Activated CD4-positive, alpha-beta memory T cell treated with anti-CD3 and anti-CD28 coated beads for 36 hours (primary cell): ENCODE measurements at regions not wholly inside any gene's neighbourhood (a gene's known extent, or its start where the extent isn't known, plus 50 kb on each side); places are given as distances from the start of the nearest gene placed in this dataset.

Experiments
- CTCF ChIA-PET: fragments of 350-600 bp; sonication (Branson Sonifier 250); formaldehyde crosslinking; loops from one replicate; lab custom pipeline; 2021; ENCODE audit warnings: antibody characterized with exemption, inconsistent platforms; lab: Charles Lee
- POLR2A ChIA-PET: fragments of 350-600 bp; sonication (Branson Sonifier 250); formaldehyde crosslinking; loops from one replicate; lab custom pipeline; 2021; ENCODE audit warnings: antibody characterized with exemption; lab: Charles Lee
- DNase-seq: peaks from one replicate; pipeline ENCODE4 v3.0.0-alpha.2; 2020
- H3K27ac Mint-ChIP-seq: one replicate; pipeline ENCODE4 v1.8.0; 2021; ENCODE audit warnings: mixed read lengths
- H3K27me3 Mint-ChIP-seq: one replicate; pipeline ENCODE4 v1.8.0; 2021; ENCODE audit warnings: mixed read lengths
- H3K36me3 Mint-ChIP-seq: one replicate; pipeline ENCODE4 v1.8.0; 2021; ENCODE audit warnings: mixed read lengths
- H3K4me1 Mint-ChIP-seq: one replicate; pipeline ENCODE4 v1.8.0; 2021; ENCODE audit warnings: low read depth, mixed read lengths
- H3K4me3 Mint-ChIP-seq: one replicate; pipeline ENCODE4 v1.8.0; 2021; ENCODE audit warnings: mild to moderate bottlenecking, mixed read lengths
- H3K9me3 Mint-ChIP-seq: one replicate; pipeline ENCODE4 v1.8.0; 2021; ENCODE audit warnings: mixed read lengths
- intact Hi-C: fragments of 100-400 bp; cut with micrococcal nuclease; formaldehyde crosslinking; loops from one replicate; pipeline ENCODE4 v1.15.1; 2023

DNA sequence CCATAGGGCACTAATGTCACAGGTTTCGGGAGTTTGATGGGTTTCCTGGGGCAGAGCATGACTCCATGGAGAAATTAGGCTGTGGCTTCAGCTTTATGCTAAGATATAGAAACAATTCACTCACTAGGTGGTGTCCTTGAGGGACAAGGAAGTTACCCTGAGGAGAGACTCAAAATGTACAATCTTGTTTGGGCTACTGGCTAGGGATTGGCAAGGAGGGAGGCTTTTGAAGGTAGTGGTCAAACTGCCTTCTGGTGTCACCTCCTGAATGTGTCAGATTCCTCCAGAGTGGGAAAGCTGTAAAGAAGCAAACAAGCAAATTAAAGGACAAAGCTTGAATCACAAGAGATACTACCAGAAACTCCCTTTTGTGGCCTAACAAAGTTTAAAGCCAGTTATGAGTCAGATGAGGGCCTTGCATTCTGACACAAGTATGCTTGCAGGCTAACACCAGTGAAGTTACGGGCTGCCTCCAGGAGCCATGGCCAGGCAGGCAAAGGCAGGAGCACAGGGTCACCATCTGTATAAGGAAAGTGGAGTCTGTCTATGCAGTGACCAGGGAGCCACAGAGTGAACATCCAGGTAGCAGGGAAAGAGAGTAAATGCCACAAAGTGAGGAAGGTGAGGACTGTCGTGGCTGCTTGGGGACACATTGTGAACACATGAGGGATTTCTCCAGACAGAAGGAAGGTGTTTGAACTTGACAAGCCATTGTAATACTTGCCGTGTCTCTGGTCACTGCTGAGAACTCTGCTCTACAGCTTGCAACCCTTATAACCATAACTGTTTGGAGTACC, 107.7 kb upstream of the DTNBP1 start:
- Mint-ChIP-seq H3K4me3 (no peak overlapping the region), H3K36me3 (no peaks in the 10 kb centered on the region), H3K4me1 (peaks cover 42% of the 10 kb centered on the region), H3K27ac (peak overlapping the region; percentile 71), H3K9me3 (no peaks in the 10 kb centered on the region), H3K27me3 (peaks cover 6% of the 10 kb centered on the region)
- ChIA-PET POLR2A (interaction anchor here (1.2 kb wide), 1 partner anchor 360 kb away, joined by 5 read pairs; no protein-coding TSS in a partner anchor), CTCF (interaction anchor here (1.2 to 2.3 kb wide), 5 partner anchors 12 to 358 kb away, joined by 3 to 6 read pairs (median 5); partner anchors contain the start of gene MYLIP)
- intact Hi-C loops, result loop anchor here (2.0 to 10.0 kb wide), 2 partner anchors 80 to 924 kb away; no protein-coding TSS in a partner anchor
- peak; percentile 55 for DNase-seq

DNA sequence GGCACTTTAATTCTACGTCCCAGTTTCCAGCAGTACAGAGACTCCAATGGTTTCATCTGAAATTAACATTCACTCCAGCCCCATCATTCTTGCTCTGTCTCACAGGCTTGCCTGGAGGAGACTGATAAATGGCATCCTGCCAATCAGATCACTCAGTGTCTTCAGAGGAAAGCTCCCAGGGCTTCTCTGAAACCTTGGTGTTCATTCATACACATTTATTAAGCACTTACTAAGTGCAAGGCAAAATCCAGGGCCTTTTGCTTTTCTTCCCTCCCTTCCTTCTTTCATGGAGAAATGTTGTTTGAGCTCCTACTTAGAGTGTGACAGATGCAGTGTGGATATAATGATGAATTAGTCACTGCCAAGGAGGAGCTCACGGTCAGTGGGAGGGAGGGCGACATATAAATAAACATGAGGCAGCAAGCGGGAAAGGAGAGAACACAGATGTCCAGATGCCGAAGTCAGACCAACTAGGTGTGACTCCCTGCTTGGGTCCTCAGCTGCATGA, 106.7 kb upstream of the DTNBP1 start:
- Mint-ChIP-seq H3K36me3 (no peaks in the 10 kb centered on the region), H3K27me3 (peaks cover 8% of the 10 kb centered on the region), H3K9me3 (no peaks in the 10 kb centered on the region), H3K4me3 (no peak overlapping the region), H3K27ac (no peak overlapping the region), H3K4me1 (peaks cover 37% of the 10 kb centered on the region)
- ChIA-PET CTCF (interaction anchor here (0.7 to 2.0 kb wide), 5 partner anchors 11 to 359 kb away, joined by 3 to 6 read pairs (median 4); partner anchors contain the start of gene MYLIP), POLR2A (interaction anchor here (0.5 to 1.2 kb wide), 3 partner anchors 9 to 361 kb away, joined by 3 to 5 read pairs (median 4); no protein-coding TSS in a partner anchor)
- intact Hi-C loops, result loop anchor here (2.0 to 10.0 kb wide), 2 partner anchors 79 to 925 kb away; no protein-coding TSS in a partner anchor
- no peak for DNase-seq

DNA sequence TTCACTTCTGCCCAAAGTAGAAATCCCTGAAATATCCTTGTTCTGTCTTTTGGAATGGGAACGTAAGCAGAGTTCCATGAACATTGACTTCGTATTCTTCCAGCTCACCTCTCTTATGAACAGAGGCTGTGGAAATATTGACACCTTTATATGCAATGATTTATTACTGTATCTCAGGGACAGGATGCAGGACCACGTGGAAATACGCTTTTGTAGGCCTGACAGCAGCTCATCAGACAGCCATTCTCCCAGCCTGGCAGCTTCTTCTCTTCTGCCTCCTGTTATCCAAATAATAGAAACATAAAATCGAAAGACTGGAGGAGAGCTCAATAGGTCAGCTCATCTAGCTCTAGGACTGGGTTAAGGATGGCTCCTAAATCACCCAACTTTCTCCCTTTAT, 106.2 kb upstream of the DTNBP1 start:
- Mint-ChIP-seq H3K4me3 (no peak overlapping the region), H3K36me3 (no peaks in the 10 kb centered on the region), H3K27me3 (peaks cover 11% of the 10 kb centered on the region), H3K9me3 (no peaks in the 10 kb centered on the region), H3K4me1 (peaks cover 39% of the 10 kb centered on the region), H3K27ac (no peak overlapping the region)
- intact Hi-C loops, result no loop called here
- POLR2A ChIA-PET, result interaction anchor here (0.5 to 0.6 kb wide), 2 partner anchors 9 to 115 kb away, joined by 3 to 4 read pairs; no protein-coding TSS in a partner anchor
- no peak for DNase-seq
- CTCF ChIA-PET, result interaction anchor here (0.7 to 2.0 kb wide), 4 partner anchors 11 to 360 kb away, joined by 3 to 6 read pairs (median 4); partner anchors contain the start of gene MYLIP

DNA sequence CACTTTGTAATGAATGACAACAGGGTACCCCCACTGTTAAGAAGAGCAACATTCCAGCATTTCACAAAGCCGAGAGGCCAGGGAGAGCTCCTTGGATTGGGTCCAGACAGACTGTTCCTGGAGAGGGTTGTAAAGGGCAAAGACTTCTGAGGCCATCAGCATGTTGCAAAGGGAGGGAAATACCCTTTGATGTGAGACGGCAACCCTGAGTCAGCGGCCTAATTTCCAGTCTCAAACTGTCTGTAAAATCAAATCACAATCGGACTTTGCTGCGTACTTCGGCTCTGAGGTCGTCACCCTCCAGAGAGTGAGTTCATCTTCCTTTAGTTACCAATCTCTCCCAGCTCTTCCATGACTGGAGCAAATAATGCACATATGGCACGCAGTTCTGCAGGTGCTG, 101.0 kb upstream of the DTNBP1 start:
- intact Hi-C loops, result no loop called here
- DNase-seq, result peak; percentile 55
- no peak overlapping the region for H3K4me3 Mint-ChIP-seq

DNA sequence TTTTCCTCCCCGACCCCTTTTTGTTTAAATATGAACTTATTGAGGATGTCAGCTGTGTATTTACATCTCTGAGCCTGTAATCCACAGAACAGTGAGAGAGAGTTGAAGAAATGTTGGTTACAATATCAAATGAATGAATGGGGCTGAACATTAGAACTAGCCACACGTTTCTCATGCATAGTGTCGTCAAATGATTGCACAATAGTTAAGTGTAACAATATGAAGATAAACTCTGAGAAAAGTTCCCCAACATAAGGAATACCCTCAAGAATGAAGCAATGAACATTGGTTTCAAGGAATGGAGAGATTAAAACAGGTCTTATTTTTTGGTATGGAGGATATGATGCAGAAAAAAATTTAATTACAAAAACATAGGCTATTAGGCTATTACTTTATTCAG, 100.5 kb upstream of the DTNBP1 start:
- no peak overlapping the region for H3K27ac Mint-ChIP-seq
- ChIA-PET CTCF (no interaction called here), POLR2A (no interaction called here)
- no peaks in the 10 kb centered on the region for H3K36me3 Mint-ChIP-seq
- no peaks in the 10 kb centered on the region for H3K9me3 Mint-ChIP-seq
- peaks cover 9% of the 10 kb centered on the region for H3K4me1 Mint-ChIP-seq
- no peak for DNase-seq
- H3K27me3 Mint-ChIP-seq, result peaks cover 9% of the 10 kb centered on the region
- H3K4me3 Mint-ChIP-seq, result no peak overlapping the region
- intact Hi-C loops, result no loop called here

More for the DNA sequence above, 101.0 kb upstream of the DTNBP1 start:
- POLR2A ChIA-PET, result no interaction called here
- Mint-ChIP-seq H3K27ac (no peak overlapping the region), H3K9me3 (no peaks in the 10 kb centered on the region), H3K27me3 (peaks cover 9% of the 10 kb centered on the region), H3K4me1 (peaks cover 9% of the 10 kb centered on the region), H3K36me3 (no peaks in the 10 kb centered on the region)
- CTCF ChIA-PET, result no interaction called here

- Mint-ChIP-seq H3K4me3 (no peak overlapping the region), H3K4me1 (peaks cover 9% of the 10 kb centered on the region), H3K27ac (no peak overlapping the region), H3K36me3 (no peaks in the 10 kb centered on the region), H3K9me3 (no peaks in the 10 kb centered on the region), H3K27me3 (peaks cover 9% of the 10 kb centered on the region)
- ChIA-PET POLR2A (no interaction called here), CTCF (no interaction called here)
- DNase-seq, result no peak
- intact Hi-C loops, result no loop called here
These were observed 98.2 kb upstream of the DTNBP1 start for GRCh38 chr6:15761045-15761502.

DNA sequence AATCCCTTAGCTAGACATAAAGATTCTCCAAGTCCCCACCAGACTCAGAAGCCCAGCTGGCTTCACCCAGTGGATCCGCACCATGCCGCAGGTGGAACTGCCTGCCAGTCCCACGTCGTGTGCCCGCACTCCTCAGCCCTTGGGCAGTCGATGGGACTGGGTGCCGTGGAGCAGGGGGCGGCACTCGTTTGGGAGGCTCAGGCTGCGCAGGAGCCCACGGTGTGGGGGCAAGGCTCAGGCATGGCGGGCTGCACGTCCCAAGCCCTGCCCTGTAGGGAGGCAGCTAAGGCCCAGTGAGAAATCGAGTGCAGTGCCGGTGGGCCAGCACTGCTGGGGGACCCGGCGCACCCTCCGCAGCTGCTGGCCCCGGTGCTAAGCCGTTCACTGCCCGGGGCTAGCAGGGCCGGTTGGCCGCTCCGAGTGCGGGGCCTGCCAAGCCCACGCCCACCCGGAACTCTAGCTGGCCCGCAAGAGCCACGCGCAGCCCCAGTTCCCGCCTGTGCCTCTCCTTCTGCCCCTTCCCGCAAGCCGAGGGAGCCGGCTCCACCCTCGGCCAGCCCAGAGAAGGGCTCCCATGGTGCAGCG, 95.9 kb upstream of the DTNBP1 start:
- Mint-ChIP-seq H3K36me3 (no peaks in the 10 kb centered on the region), H3K4me3 (no peak overlapping the region), H3K27me3 (no peaks in the 10 kb centered on the region), H3K27ac (no peak overlapping the region), H3K4me1 (peaks cover 5% of the 10 kb centered on the region), H3K9me3 (no peaks in the 10 kb centered on the region)
- no peak for DNase-seq
- POLR2A ChIA-PET, result no interaction called here
- CTCF ChIA-PET, result interaction anchor here (1.0 kb wide), 1 partner anchor 11 kb away, joined by 5 read pairs; no protein-coding TSS in a partner anchor
- intact Hi-C loops, result no loop called here

DNA sequence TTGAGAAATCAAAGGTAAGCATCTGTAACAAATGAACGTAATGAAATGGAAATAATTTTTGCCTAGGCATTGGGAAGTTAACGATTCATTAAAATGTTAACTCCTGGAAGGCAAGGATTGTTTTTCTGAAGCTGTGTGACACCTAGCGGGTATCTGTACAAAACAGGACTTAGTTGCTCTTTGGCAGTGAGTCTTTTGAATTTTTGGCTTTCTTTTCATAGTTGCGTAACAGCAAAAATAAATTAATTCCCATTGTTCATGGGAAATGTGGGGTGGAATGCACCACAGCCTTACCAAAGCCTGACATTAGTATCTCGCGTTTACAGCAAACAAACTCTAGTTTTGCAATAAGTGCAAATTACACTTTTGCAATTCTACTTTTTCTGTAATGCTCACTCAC, 92.7 kb upstream of the DTNBP1 start:
- Mint-ChIP-seq H3K27me3 (no peaks in the 10 kb centered on the region), H3K36me3 (no peaks in the 10 kb centered on the region), H3K9me3 (no peaks in the 10 kb centered on the region), H3K4me1 (no peaks in the 10 kb centered on the region), H3K4me3 (no peak overlapping the region), H3K27ac (no peak overlapping the region)
- intact Hi-C loops, result no loop called here
- ChIA-PET CTCF (no interaction called here), POLR2A (no interaction called here)
- DNase-seq, result no peak

- ChIA-PET CTCF (no interaction called here), POLR2A (no interaction called here)
- intact Hi-C loops, result no loop called here
- no peak overlapping the region for H3K4me3 Mint-ChIP-seq
- H3K36me3 Mint-ChIP-seq, result no peaks in the 10 kb centered on the region
- no peak for DNase-seq
- H3K27ac Mint-ChIP-seq, result no peak overlapping the region
- no peaks in the 10 kb centered on the region for H3K27me3 Mint-ChIP-seq
- no peaks in the 10 kb centered on the region for H3K9me3 Mint-ChIP-seq
- no peaks in the 10 kb centered on the region for H3K4me1 Mint-ChIP-seq
These were observed 91.9 kb upstream of the DTNBP1 start for GRCh38 chr6:15754706-15755079.

- no peaks in the 10 kb centered on the region for H3K4me1 Mint-ChIP-seq
- H3K27ac Mint-ChIP-seq, result no peak overlapping the region
- H3K36me3 Mint-ChIP-seq, result no peaks in the 10 kb centered on the region
- H3K27me3 Mint-ChIP-seq, result no peaks in the 10 kb centered on the region
- no peak overlapping the region for H3K4me3 Mint-ChIP-seq
- DNase-seq, result no peak
- ChIA-PET POLR2A (no interaction called here), CTCF (no interaction called here)
- no peaks in the 10 kb centered on the region for H3K9me3 Mint-ChIP-seq
- intact Hi-C loops, result no loop called here
These were observed 91.3 kb upstream of the DTNBP1 start for GRCh38 chr6:15754035-15754705.

DNA sequence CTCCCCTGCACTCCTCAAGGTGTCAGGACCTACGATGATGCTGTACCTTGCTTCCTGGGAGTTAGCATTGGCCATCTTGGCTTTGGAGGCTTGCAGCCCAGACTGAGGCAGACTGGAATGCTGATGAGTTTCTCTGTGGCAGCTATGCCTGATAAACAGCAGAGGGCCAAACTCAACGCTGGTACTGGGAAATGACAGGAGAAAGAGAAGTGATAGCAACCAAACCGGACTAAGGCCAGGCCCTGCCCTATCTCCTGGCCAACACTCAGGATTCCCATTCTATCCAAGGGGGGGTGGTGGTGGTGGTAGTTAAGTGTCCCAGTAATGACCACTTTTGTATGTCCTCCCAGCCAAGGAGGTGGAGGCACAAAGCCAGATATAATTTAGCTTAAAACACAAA, 90.0 kb upstream of the DTNBP1 start:
- H3K9me3 Mint-ChIP-seq, result no peaks in the 10 kb centered on the region
- intact Hi-C loops, result no loop called here
- CTCF ChIA-PET, result interaction anchor here (1.0 kb wide), 1 partner anchor 430 kb away, joined by 3 read pairs; no protein-coding TSS in a partner anchor
- H3K36me3 Mint-ChIP-seq, result no peaks in the 10 kb centered on the region
- no peaks in the 10 kb centered on the region for H3K27me3 Mint-ChIP-seq
- POLR2A ChIA-PET, result no interaction called here
- H3K27ac Mint-ChIP-seq, result no peak overlapping the region
- H3K4me1 Mint-ChIP-seq, result no peaks in the 10 kb centered on the region
- H3K4me3 Mint-ChIP-seq, result no peak overlapping the region
- DNase-seq, result no peak
